Mesothelial cell of epicardium (in vitro differentiated cells): ENCODE measurements at regions not wholly inside any gene's neighbourhood (a gene's known extent, or its start where the extent isn't known, plus 50 kb on each side); places are given as distances from the start of the nearest gene placed in this dataset.
A peak's percentile ranks its signal among the peaks of the same experiment; 100 is the strongest.

ENCODE experiments used
- DNase-seq, 2 experiments: peaks; one replicate each; pipeline ENCODE4 v3.0.0; 2021; ENCODE audit warnings: low spot score in 2 of 2; ENCODE audit not compliant: unreplicated experiment in 2 of 2
- H3K27ac Mint-ChIP-seq: 2 replicates; pipeline ENCODE4 v1.8.0; 2021; ENCODE audit warnings: mixed read lengths
- H3K27me3 Mint-ChIP-seq: 2 replicates; pipeline ENCODE4 v1.8.0; 2021; ENCODE audit warnings: low read depth, mixed read lengths
- H3K36me3 Mint-ChIP-seq: 2 replicates; pipeline ENCODE4 v1.8.0; 2021; ENCODE audit warnings: mixed read lengths
- H3K4me1 Mint-ChIP-seq: 2 replicates; pipeline ENCODE4 v1.8.0; 2021; ENCODE audit warnings: mixed read lengths
- H3K4me3 Mint-ChIP-seq: 2 replicates; pipeline ENCODE4 v1.8.0; 2021; ENCODE audit warnings: mild to moderate bottlenecking, moderate library complexity, mixed read lengths
- H3K9me3 Mint-ChIP-seq: 2 replicates; pipeline ENCODE4 v1.8.0; 2021; ENCODE audit warnings: mixed read lengths
- CTCF ChIP-seq: fragments of 200-600 bp; sonication (generic); IDR thresholded peaks from one replicate; pipeline ENCODE4 v1.5.0; 2021; ENCODE audit warnings: antibody characterized with exemption; ENCODE audit not compliant: unreplicated experiment

GRCh38 chr9:29312327-29312726 lies 1739.0 kb upstream of the C9orf72 start:
- TF ChIP-seq CTCF = no peak
- Mint-ChIP-seq H3K27ac (no peak overlapping the region), H3K4me1 (peaks cover 5% of the 10 kb centered on the region), H3K4me3 (no peak overlapping the region), H3K36me3 (no peaks in the 10 kb centered on the region), H3K27me3 (no peaks in the 10 kb centered on the region), H3K9me3 (no peaks in the 10 kb centered on the region)
- no peak for DNase-seq

GRCh38 chr9:29319736-29320513 lies 1746.6 kb upstream of the C9orf72 start:
- Mint-ChIP-seq H3K27me3 (no peaks in the 10 kb centered on the region), H3K4me3 (no peak overlapping the region), H3K9me3 (peaks cover 15% of the 10 kb centered on the region), H3K27ac (no peak overlapping the region), H3K4me1 (peaks cover 8% of the 10 kb centered on the region), H3K36me3 (no peaks in the 10 kb centered on the region)
- TF ChIP-seq CTCF = no peak
- no peak for DNase-seq

GRCh38 chr9:29322240-29322639 lies 1749.0 kb upstream of the C9orf72 start:
- DNase-seq = no peak
- Mint-ChIP-seq H3K4me1 (peaks cover 18% of the 10 kb centered on the region), H3K27me3 (no peaks in the 10 kb centered on the region), H3K9me3 (peaks cover 15% of the 10 kb centered on the region), H3K36me3 (no peaks in the 10 kb centered on the region), H3K4me3 (no peak overlapping the region), H3K27ac (no peak overlapping the region)
- no peak for TF ChIP-seq CTCF

GRCh38 chr9:29325894-29326293 lies 1752.6 kb upstream of the C9orf72 start:
- no peaks in the 10 kb centered on the region for H3K27me3 Mint-ChIP-seq
- peak overlapping the region; percentile 37 for H3K27ac Mint-ChIP-seq

GRCh38 chr9:29332789-29333188 lies 1759.5 kb upstream of the C9orf72 start:
- Mint-ChIP-seq H3K27ac (no peak overlapping the region), H3K9me3 (peaks cover 4% of the 10 kb centered on the region), H3K4me1 (no peaks in the 10 kb centered on the region), H3K27me3 (no peaks in the 10 kb centered on the region), H3K36me3 (no peaks in the 10 kb centered on the region), H3K4me3 (no peak overlapping the region)
- no peak for DNase-seq
- TF ChIP-seq CTCF = no peak

More at GRCh38 chr9:29325894-29326293, 1752.6 kb upstream of the C9orf72 start:
- no peak for DNase-seq
- TF ChIP-seq CTCF = no peak
- Mint-ChIP-seq H3K36me3 (no peaks in the 10 kb centered on the region), H3K4me1 (peaks cover 18% of the 10 kb centered on the region), H3K9me3 (peaks cover 15% of the 10 kb centered on the region), H3K4me3 (no peak overlapping the region)
